Astrocyte of the spinal cord (primary cell): ENCODE measurements at regions not wholly inside any gene's neighbourhood (a gene's known extent, or its start where the extent isn't known, plus 50 kb on each side); places are given as distances from the start of the nearest gene placed in this dataset.
A peak's percentile ranks its signal among the peaks of the same experiment; 100 is the strongest.
"Not testable (repeated sequence)": the region's sequence is repeated elsewhere in the genome, so short reads cannot be mapped to it uniquely, and the experiment has no call there.

Source experiments
- DNase-seq: peaks from one replicate; pipeline ENCODE4 v3.0.0; 2011; ENCODE audit warnings: low read depth, low spot score
- H3K4me3 ChIP-seq: 2 replicates; pipeline ENCODE4 v1.5.1; 2011; ENCODE audit warnings: low read depth, mild to moderate bottlenecking, low read length, moderate library complexity
- CTCF ChIP-seq: IDR thresholded peaks from 2 replicates; pipeline ENCODE4 v1.5.1; 2012; ENCODE audit warnings: low read depth, mild to moderate bottlenecking, low read length, inconsistent platforms
- in situ Hi-C: cut with HindIII; loops from 2 replicates; pipeline ENCODE4 v1.10.0; 2017; ENCODE audit warnings: low sequenced_read_pairs

- peak; percentile 69 for DNase-seq
- no peak for TF ChIP-seq CTCF
- in situ Hi-C loops, result no loop called here
- no peak overlapping the region for H3K4me3 ChIP-seq
Measured at GRCh38 chr2:7860693-7861092, 821.2 kb upstream of the ID2 start.

GRCh38 chr2:7861910-7862702 is 819.8 kb upstream of the ID2 start:
- in situ Hi-C loops, result no loop called here

GRCh38 chr2:7866104-7866503 is 815.8 kb upstream of the ID2 start:
- in situ Hi-C loops, result no loop called here
- H3K4me3 ChIP-seq, result no peak overlapping the region
- no peak for TF ChIP-seq CTCF
- no peak for DNase-seq

More at GRCh38 chr2:7861910-7862702, 819.8 kb upstream of the ID2 start:
- no peak for TF ChIP-seq CTCF
- DNase-seq, result no peak
- no peak overlapping the region for H3K4me3 ChIP-seq

DNA sequence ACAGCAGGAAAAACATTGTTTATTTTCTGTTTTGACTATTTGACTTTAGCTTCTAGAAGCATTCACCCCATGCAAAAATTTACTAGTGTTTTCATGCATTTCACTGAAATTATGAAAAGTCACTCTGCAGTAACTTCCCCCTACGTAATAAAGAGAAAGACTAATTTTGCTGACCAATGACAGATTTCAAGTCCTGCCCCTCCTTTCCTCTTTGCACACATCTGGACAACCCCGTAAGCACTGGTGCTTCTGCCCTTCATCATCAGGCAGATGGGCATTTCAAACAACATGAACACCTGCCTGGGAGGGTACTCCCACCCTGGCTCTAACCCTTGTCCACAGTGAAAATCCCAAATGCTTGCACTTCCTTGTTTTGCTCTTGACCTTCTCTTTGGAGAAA is 815.0 kb upstream of the ID2 start:
- DNase-seq, result no peak
- in situ Hi-C loops, result no loop called here
- no peak overlapping the region for H3K4me3 ChIP-seq
- TF ChIP-seq CTCF, result no peak

DNA sequence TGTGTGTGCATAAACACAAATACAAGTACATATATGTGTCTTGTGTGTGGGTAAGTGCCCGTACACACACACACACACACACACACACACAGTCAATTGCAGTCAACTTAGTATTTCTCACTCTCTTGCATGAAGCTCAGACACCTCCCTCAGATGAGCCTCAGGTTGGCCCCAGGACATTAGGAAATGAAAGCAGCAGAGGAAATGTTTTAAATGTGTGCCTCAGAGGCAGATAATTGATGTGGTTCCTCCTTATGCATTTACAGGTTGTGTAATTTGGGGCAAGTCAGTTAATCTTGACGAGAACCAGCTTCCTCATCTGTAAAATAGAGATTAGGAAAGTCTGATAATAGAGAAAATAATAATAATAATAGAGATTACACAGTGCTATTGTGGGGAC is 814.0 kb upstream of the ID2 start:
- in situ Hi-C loops, result no loop called here
- H3K4me3 ChIP-seq, result no peak overlapping the region
- DNase-seq, result no peak
- no peak for TF ChIP-seq CTCF

DNA sequence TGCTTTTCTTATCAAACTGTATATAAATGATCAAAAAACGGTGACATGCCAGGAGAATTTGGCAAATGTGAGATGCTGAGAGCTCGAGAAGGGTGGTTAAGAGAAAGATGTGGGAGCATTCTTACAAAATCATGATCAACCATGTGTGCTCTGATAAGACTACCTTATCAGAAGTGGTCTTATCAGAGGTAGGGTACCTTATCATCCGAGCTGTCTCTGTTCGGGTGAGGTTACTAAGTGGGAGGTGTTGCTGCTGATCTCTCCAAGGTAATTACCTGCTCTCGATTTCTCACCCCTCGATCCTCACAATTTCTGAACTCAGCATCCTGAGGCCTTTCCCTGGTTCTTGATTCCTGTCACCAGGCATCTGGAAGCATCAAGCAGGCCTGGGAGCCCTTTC is 813.0 kb upstream of the ID2 start:
- no peak for TF ChIP-seq CTCF
- no peak for DNase-seq
- in situ Hi-C loops, result no loop called here
- no peak overlapping the region for H3K4me3 ChIP-seq

GRCh38 chr2:7876445-7876844 is 805.4 kb upstream of the ID2 start:
- in situ Hi-C loops, H3K4me3 ChIP-seq, DNase-seq: not testable (repeated sequence)

DNA sequence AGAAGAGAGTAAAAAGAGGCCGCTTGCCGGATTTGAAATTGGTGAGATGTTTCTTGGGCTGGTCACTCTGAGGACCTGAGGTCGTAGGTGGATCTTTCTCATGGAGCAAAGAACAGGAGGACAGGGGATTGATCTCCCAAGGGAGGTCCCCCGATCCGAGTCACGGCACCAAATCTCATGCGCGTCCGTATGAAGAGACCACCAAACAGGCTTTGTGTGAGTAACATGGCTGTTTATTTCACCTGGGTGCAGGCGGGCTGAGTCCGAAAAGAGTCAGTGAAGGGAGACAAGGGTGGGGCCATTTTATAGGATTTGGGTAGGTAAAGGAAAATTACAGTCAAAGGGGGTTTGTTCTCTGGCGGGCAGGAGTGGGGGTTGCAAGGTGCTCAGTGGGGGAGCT is 803.6 kb upstream of the ID2 start:
- DNase-seq, in situ Hi-C loops: not testable (repeated sequence)

More for the DNA sequence above, 803.6 kb upstream of the ID2 start:
- not testable (repeated sequence) for H3K4me3 ChIP-seq
